SK-N-SH (cell line): ENCODE measurements at regions not wholly inside any gene's neighbourhood (a gene's known extent, or its start where the extent isn't known, plus 50 kb on each side); places are given as distances from the start of the nearest gene placed in this dataset.
"Not testable (repeated sequence)": the region's sequence is repeated elsewhere in the genome, so short reads cannot be mapped to it uniquely, and the experiment has no call there.

Experiments used
- CTCF ChIA-PET: fragments of 300-600, 350-600 bp; formaldehyde crosslinking; extraction: SDS; loops from one replicate; lab custom pipeline; 2021; lab: Yijun Ruan, JAX
- POLR2A ChIA-PET: fragments of 350-600 bp; sonication (Branson Sonifier 250); formaldehyde crosslinking; extraction: SDS; loops from one replicate; lab custom pipeline; 2020; ENCODE audit warnings: antibody characterized with exemption, inconsistent platforms; lab: Yijun Ruan, JAX
- DNase-seq: peaks from one replicate; pipeline ENCODE4 v3.0.0; 2012
- H2AFZ ChIP-seq: fragments of 200-600 bp; sonication (generic); 2 replicates; pipeline ENCODE4 v1.8.1; 2016; ENCODE audit warnings: antibody characterized with exemption, mild to moderate bottlenecking, low read depth
- H3F3A ChIP-seq: fragments of 200-600 bp; sonication (generic); replicated peaks from 2 replicates; pipeline ENCODE3; 2016; ENCODE audit warnings: antibody characterized with exemption, mild to moderate bottlenecking; ENCODE audit not compliant: insufficient read depth
- H3K27ac ChIP-seq, 2 experiments: fragments of 200-500 bp in 1 of 2; fragments of 200-600 bp in 1 of 2; sonication (Bioruptor generic) in 1 of 2; sonication (generic), shearing (Covaris generic) in 1 of 2; 2 replicates each; pipeline versions ENCODE4 v1.5.1 to v1.6.1; 2014 to 2016; ENCODE audit warnings: low read depth in 2 of 2, inconsistent platforms in 1 of 2, low read length in 1 of 2, mild to moderate bottlenecking in 1 of 2, mixed read lengths in 1 of 2
- H3K27me3 ChIP-seq: fragments of 200-600 bp; sonication (generic), shearing (Covaris generic); 2 replicates; pipeline ENCODE4 v1.6.1; 2016; ENCODE audit warnings: mixed run types; ENCODE audit not compliant: insufficient read depth
- H3K36me3 ChIP-seq, 2 experiments: fragments of 200-500 bp in 1 of 2; fragments of 200-600 bp in 1 of 2; sonication (Bioruptor generic) in 1 of 2; sonication (generic) in 1 of 2; replicated peaks in 1 of 2; 2 replicates each; pipeline versions ENCODE3 to v1.5.1; 2014 to 2016; ENCODE audit warnings: low read length in 1 of 2, mild to moderate bottlenecking in 1 of 2; ENCODE audit not compliant: insufficient read depth in 2 of 2, control insufficient read depth in 1 of 2
- H3K4me1 ChIP-seq, 2 experiments: fragments of 200-500 bp in 1 of 2; fragments of 200-600 bp in 1 of 2; sonication (Bioruptor generic) in 1 of 2; sonication (generic), shearing (Covaris generic) in 1 of 2; 2 replicates each; pipeline versions ENCODE4 v1.5.1 to v1.6.1; 2014 to 2016; ENCODE audit warnings: low read depth in 1 of 2, low read length in 1 of 2, mixed run types in 1 of 2; ENCODE audit not compliant: insufficient read depth in 2 of 2, control insufficient read depth in 1 of 2
- H3K4me2 ChIP-seq: fragments of 200-600 bp; sonication (generic), shearing (Covaris generic); 2 replicates; pipeline ENCODE4 v1.6.1; 2017; ENCODE audit warnings: mixed run types
- H3K4me3 ChIP-seq, 2 experiments: fragments of 200-500 bp in 1 of 2; fragments of 200-600 bp in 1 of 2; sonication (Bioruptor generic) in 1 of 2; sonication (generic), shearing (Covaris generic) in 1 of 2; 2 replicates each; pipeline versions ENCODE4 v1.5.1 to v1.8.1; 2014 to 2016; ENCODE audit warnings: low read depth in 2 of 2, inconsistent platforms in 1 of 2, low read length in 1 of 2, mild to moderate bottlenecking in 1 of 2, mixed read lengths in 1 of 2, moderate library complexity in 1 of 2
- H3K79me2 ChIP-seq: fragments of 200-600 bp; sonication (generic); 2 replicates; pipeline ENCODE4 v1.8.1; 2017; ENCODE audit warnings: mild to moderate bottlenecking; ENCODE audit not compliant: insufficient read depth
- H3K9ac ChIP-seq: fragments of 200-600 bp; sonication (generic); 2 replicates; pipeline ENCODE4 v1.6.1; 2017; ENCODE audit warnings: mixed run types
- H3K9me2 ChIP-seq: fragments of 200-600 bp; sonication (generic); 2 replicates; pipeline ENCODE4 v1.6.1; 2017; ENCODE audit warnings: mixed run types
- H3K9me3 ChIP-seq: fragments of 200-600 bp; sonication (generic); 2 replicates; pipeline ENCODE4 v1.6.1; 2017; ENCODE audit warnings: mixed run types, mild to moderate bottlenecking, moderate library complexity
- H4K20me1 ChIP-seq: fragments of 200-600 bp; sonication (generic); 2 replicates; pipeline ENCODE4 v1.6.1; 2017; ENCODE audit warnings: mild to moderate bottlenecking, mixed run types; ENCODE audit not compliant: insufficient read depth
- CHD2 ChIP-seq: fragments of 150-350 bp; IDR thresholded peaks from 2 replicates; pipeline ENCODE4 v1.6.1; 2018; ENCODE audit warnings: low read length; ENCODE audit not compliant: partially characterized antibody
- EP300 ChIP-seq, 2 experiments: IDR thresholded peaks; 2 replicates each; pipeline versions ENCODE4 v1.4.0 to v1.6.1; 2012; ENCODE audit warnings: borderline replicate concordance in 1 of 2, low read depth in 1 of 2, low read length in 1 of 2
- EZH2phosphoT487 ChIP-seq: fragments of 200-600 bp; sonication (generic); IDR thresholded peaks from 2 replicates; pipeline ENCODE4 v1.6.1; 2017; ENCODE audit warnings: low read depth, mixed run types, mild to moderate bottlenecking, antibody characterized with exemption, moderate library complexity, borderline replicate concordance
- FOXM1 ChIP-seq: IDR thresholded peaks from 2 replicates; pipeline ENCODE4 v1.4.0; 2012; ENCODE audit warnings: low read depth, mild to moderate bottlenecking
- GATA2 ChIP-seq: sonication (generic); formaldehyde crosslinking; IDR thresholded peaks from 2 replicates; pipeline ENCODE4 v1.5.0; 2020; ENCODE audit warnings: mild to moderate bottlenecking, missing genetic modification reagents
- IRF3 ChIP-seq: fragments of 150-350 bp; IDR thresholded peaks from 2 replicates; pipeline ENCODE4 v1.6.1; 2016; ENCODE audit warnings: mild to moderate bottlenecking, low read depth, low read length
- JUND ChIP-seq: IDR thresholded peaks from 2 replicates; pipeline ENCODE4 v1.4.0; 2012
- MAX ChIP-seq: IDR thresholded peaks from 2 replicates; pipeline ENCODE4 v1.4.0; 2012; ENCODE audit warnings: low read depth
- MXI1 ChIP-seq: IDR thresholded peaks from 2 replicates; pipeline ENCODE4 v1.6.1; 2012; ENCODE audit warnings: mild to moderate bottlenecking, low read depth, low read length, improper control_type of control experiment
- NFIC ChIP-seq: IDR thresholded peaks from 2 replicates; pipeline ENCODE4 v1.4.0; 2012; ENCODE audit warnings: borderline replicate concordance
- NRF1 ChIP-seq: IDR thresholded peaks from 2 replicates; pipeline ENCODE4 v1.6.1; 2012; ENCODE audit warnings: low read depth, mild to moderate bottlenecking, low read length
- SMC3 ChIP-seq: IDR thresholded peaks from 2 replicates; pipeline ENCODE4 v1.6.1; 2012; ENCODE audit warnings: low read depth, low read length, improper control_type of control experiment
- TAF1 ChIP-seq: IDR thresholded peaks from 2 replicates; pipeline ENCODE4 v1.6.1; 2012; ENCODE audit warnings: low read depth, mild to moderate bottlenecking, low read length, moderate library complexity, borderline replicate concordance
- YY1 ChIP-seq: IDR thresholded peaks from 2 replicates; pipeline ENCODE4 v1.4.0; 2012; ENCODE audit warnings: low read depth, mild to moderate bottlenecking
- ZBTB33 ChIP-seq: IDR thresholded peaks from 2 replicates; pipeline ENCODE4 v1.4.0; 2012; ENCODE audit warnings: low read depth, borderline replicate concordance
- WGBS: methylation state at CpG from one replicate; pipeline ENCODE4 v1.1.6; 2017; ENCODE audit warnings: low lambda C conversion rate; 5-methylcytosine and 5-hydroxymethylcytosine counted together

GRCh38 chr3:165653130-165653778 is 184.0 kb downstream of the BCHE start:
- ChIA-PET POLR2A (no interaction called here), CTCF (interaction anchor here (0.6 kb wide), 1 partner anchor 166 kb away, joined by 3 read pairs; no protein-coding TSS in a partner anchor)
- Histone ChIP-seq H3K27ac (no peak overlapping the region), H3K9me3 (no peaks in the 10 kb centered on the region), H3K27me3 (no peaks in the 10 kb centered on the region; the same call in 1 of the 2 replicates), H3K36me3 (no peaks in the 10 kb centered on the region), H3K4me1 (no peaks in the 10 kb centered on the region), H3K4me2 (no peak overlapping the region), H3K4me3 (no peak overlapping the region), H3K9ac (no peak overlapping the region), H3K79me2 (no peaks in the 10 kb centered on the region), H2AFZ (no peak overlapping the region), H3F3A (no peaks in the 10 kb centered on the region), H3K9me2 (no peaks in the 10 kb centered on the region), H4K20me1 (no peaks in the 10 kb centered on the region)
- 37% methylated on average over 1 of the region's 1 CpG for WGBS
- DNase-seq, result no peak
- no peak for TF ChIP-seq SMC3
- TF ChIP-seq YY1, result no peak
- TF ChIP-seq MXI1, result no peak
- TF ChIP-seq GATA2 (CRISPR knock-in tag), result no peak
- TF ChIP-seq MAX, result no peak
- TF ChIP-seq NFIC, result no peak
- no peak for TF ChIP-seq EZH2phosphoT487
- no peak for TF ChIP-seq NRF1
- no peak for TF ChIP-seq IRF3
- no peak for TF ChIP-seq EP300 (IDR thresholded peaks at IDR 0.05; ENCODE audit: borderline replicate concordance in 1 of 2, low read depth in 1 of 2, low read length in 1 of 2)

- H3K4me1 ChIP-seq, H3K79me2 ChIP-seq, H3K27ac ChIP-seq, H3K9me2 ChIP-seq, H3K9ac ChIP-seq, H3K9me3 ChIP-seq, H3F3A ChIP-seq, H3K27me3 ChIP-seq, POLR2A ChIA-PET, H2AFZ ChIP-seq, H3K4me2 ChIP-seq, H4K20me1 ChIP-seq, CTCF ChIA-PET, H3K36me3 ChIP-seq, H3K4me3 ChIP-seq, DNase-seq: not testable (repeated sequence)
- WGBS, result no CpG with 5 or more reads among the region's 30 CpGs
Measured at GRCh38 chr3:165649282-165649681, 187.9 kb downstream of the BCHE start.

- ChIA-PET CTCF (no interaction called here), POLR2A (no interaction called here)
- H4K20me1 ChIP-seq, result no peaks in the 10 kb centered on the region
- no peak overlapping the region for H3K4me3 ChIP-seq
- H3K36me3 ChIP-seq, result no peaks in the 10 kb centered on the region
- no peaks in the 10 kb centered on the region for H3K9me3 ChIP-seq
- H3K9ac ChIP-seq, result no peak overlapping the region
- no peak overlapping the region for H2AFZ ChIP-seq
- 36% methylated on average over 2 of the region's 2 CpGs for WGBS
- peaks cover 16% of the 10 kb centered on the region for H3F3A ChIP-seq
- TF ChIP-seq GATA2 (CRISPR knock-in tag) (no peak), TAF1 (no peak), JUND (no peak), CHD2 (no peak), ZBTB33 (no peak), EZH2phosphoT487 (no peak), FOXM1 (no peak), NFIC (no peak)
- TF ChIP-seq, all 33 proteins: peak for 0
- Histone ChIP-seq H3K79me2 (no peaks in the 10 kb centered on the region), H3K4me1 (peaks cover 0 to 19% of the 10 kb centered on the region in 2 experiments; a peak in 2 of 4 replicates), H3K27ac (no peak overlapping the region), H3K9me2 (no peaks in the 10 kb centered on the region), H3K27me3 (no peaks in the 10 kb centered on the region), H3K4me2 (no peak overlapping the region)
- no peak for DNase-seq
Measured at GRCh38 chr3:165645191-165645590, 192.0 kb downstream of the BCHE start.
